ENCODE measurements at regions not wholly inside any gene's neighbourhood (a gene's known extent, or its start where the extent isn't known, plus 50 kb on each side); places are given as distances from the start of the nearest gene placed in this dataset.

DNA sequence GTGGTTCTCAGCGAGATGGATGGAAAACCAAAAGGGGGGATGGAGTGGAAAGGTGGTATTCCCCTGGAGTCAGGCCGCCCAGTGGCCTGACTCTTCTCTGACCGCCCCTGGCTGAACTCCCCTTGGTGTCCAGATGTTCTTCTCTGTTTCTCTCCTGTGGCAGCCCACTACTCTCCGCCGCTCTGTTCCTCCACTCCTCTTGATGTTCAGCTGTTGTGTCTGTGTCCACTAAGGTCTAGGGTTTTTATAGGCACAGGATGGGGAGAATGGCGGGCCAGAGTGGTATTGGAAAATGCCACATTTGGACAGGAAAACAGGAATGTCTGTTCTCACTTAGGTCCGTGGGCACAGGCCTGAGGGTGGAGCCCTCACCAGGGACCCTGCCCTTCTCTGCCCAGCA lies 954.3 kb upstream of the MBL2 start:
- TF ChIP-seq TAF1 (IDR thresholded peaks at IDR 0.05; ENCODE audit: low read depth, low read length) (no peak), POLR2A (IDR thresholded peaks at IDR 0.05; ENCODE audit: low read depth, low read length) (no peak)
